HG02623 (cell line): ENCODE measurements at regions not wholly inside any gene's neighbourhood (a gene's known extent, or its start where the extent isn't known, plus 50 kb on each side); places are given as distances from the start of the nearest gene placed in this dataset.

Experiments
- ATAC-seq: cut with Tn5 transposase; IDR thresholded peaks from one replicate; pipeline ENCODE4 v1.9.1; 2021; ENCODE audit warnings: moderate library complexity; ENCODE audit not compliant: unreplicated experiment

DNA sequence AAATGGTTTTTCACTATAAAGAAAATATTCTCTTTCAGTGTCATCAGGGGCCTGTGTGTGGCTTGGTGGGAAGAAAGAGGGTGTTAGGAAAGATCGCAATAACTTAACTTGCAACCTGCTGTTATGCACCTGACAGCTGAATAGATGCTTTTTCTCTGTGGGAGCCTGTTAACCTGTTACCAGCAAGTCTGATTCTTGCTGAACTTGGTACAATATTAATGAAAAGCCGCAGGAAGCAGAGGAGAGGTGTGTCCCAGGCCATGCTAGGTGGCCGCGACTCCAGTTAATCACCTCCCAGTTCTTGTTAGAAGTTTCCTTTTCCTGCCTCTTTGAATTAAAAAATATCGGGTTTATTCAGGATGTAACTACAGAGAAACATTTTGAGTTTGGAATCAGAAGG, 494.8 kb upstream of the AGA start:
- no peak for ATAC-seq

DNA sequence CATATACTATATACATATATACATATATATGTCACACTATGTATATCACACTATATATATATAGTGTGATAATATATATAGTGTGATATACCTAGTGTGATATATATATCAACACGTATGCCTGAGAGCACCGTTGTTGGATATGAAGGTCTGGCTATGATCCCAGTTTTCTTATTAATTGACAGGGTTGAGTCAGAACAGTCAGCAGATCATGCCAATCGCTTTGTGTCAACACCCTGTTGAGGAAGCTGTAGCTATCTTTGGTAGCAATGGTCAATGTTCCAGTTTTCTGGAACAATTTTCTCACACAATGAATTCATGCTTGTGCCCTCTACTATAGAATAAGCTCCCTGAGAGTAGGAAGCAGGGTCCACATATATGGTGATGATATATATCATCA, 496.0 kb upstream of the AGA start:
- ATAC-seq, result no peak

DNA sequence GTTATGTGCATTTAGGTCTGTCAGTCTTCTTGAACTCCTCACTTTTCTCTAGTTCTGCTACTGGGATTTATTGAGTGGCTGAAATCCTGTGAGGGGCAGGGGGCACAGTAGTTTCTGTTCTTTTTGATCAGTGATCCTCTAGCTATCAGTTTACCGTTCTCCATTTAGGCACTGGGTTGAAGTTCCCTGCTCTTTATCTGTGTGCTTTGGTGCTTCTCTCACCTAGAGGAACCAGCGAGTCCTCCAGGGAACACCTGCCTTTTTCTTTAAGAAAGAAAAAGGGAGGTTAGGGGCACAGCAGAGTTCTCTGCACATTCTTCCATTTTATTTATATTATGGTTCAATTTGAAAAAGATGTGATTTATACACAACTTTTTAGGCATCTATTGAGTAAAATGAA, 503.0 kb upstream of the AGA start:
- no peak for ATAC-seq

DNA sequence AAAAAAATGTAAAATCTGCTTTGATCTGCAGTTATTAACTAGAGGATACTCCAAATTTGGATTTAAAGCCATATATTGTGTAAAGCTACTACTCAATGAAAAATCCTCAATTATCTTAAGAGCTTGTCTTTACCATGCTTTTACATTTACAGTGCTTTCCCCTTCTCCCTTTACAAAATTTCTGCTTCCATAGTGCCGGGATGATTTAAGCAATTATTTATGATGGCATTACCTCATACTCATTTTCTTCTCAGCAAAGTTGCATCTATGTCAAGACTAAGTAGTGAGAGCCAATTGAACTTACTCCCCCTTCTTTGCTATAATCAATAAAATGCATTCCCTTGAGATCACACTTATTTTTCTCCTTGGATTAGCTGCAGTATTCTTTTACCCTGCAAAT, 505.4 kb upstream of the AGA start:
- no peak for ATAC-seq

DNA sequence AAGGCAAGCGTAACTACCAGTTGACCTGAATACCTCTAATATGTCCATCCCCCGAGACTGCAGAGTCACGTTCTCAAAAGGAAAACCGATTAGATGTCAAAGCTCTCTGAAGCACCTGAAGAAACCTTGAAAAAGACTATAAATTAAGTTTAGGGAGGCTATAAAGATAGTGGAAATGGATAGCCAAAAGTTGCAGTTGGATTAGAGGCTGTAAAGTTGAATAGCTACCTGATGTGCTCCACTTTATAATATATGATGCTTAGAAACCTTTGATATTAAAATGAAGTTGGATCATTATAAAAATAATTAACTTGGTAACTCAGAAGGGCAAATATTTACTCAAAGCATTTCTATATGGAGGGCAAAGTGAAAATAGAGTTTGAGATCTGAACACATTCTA, 506.6 kb upstream of the AGA start:
- ATAC-seq, result no peak

DNA sequence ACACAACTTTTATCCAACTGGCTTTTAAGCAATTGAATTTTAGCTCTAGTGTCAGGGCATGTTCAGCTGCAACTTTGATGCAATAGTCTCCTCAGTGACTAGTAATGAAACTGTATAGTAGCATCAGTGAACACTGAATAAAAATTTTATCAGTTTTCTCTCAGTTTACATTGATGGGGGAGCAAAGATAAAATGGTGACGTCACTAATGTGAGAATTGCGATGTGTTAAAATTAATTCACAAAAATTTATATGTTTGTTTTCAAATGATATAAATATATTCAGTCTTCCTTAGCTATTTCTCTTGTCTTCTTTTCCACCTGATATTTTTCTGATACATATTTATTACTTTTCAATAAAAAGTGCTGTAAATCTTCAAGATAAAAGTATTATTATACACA, 508.8 kb upstream of the AGA start:
- ATAC-seq, result no peak

DNA sequence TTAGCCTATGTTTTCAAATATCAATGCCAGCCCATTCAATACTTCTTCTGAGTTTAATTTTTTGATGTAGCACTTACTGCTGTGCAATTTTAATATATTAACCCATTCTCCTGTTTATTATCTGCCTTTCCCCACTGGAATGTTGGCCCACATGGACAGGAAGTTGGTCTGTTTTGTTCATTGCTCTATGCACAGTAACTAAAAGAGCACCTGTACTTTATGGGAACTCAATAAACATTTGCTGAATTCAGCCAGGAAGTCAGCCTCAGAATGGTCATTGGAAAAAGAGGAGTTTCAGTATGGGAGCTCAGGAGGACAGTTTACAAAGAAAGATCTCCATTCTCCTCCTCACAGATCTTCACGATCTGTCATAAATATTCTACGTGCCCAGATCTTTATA, 510.5 kb upstream of the AGA start:
- ATAC-seq, result no peak

- no peak for ATAC-seq
Observed at GRCh38 chr4:177957596-177958360, 515.5 kb upstream of the AGA start.

GRCh38 chr4:177960566-177960965, 518.3 kb upstream of the AGA start:
- no peak for ATAC-seq

DNA sequence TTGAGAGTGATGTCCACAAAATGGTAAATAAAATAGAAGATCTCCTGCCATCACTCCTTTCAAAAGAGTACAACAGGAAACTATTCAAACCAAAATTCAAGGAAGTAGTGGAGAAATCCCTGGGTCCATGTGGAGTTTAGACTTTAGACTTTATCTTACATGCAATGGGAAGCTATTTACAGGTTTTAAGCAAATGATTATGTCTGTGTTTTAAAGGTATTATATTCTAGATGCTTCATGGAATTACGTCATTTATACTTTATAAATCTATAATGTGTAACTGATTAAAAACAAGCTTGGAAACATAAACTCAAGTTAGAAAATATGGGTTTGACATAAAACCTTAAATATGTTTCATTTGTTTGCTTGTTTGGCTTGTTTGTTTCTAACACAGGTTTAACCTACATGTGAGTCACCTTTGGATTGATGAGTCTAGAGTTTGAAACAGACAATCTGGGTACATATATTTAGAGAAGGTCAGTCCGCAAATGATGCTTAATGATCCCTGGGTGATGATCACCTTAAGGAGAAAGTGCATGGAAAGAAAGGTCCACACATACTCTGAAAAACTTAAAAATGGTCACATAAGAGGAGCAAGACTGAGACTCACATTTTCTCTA, 519.6 kb upstream of the AGA start:
- ATAC-seq, result no peak

DNA sequence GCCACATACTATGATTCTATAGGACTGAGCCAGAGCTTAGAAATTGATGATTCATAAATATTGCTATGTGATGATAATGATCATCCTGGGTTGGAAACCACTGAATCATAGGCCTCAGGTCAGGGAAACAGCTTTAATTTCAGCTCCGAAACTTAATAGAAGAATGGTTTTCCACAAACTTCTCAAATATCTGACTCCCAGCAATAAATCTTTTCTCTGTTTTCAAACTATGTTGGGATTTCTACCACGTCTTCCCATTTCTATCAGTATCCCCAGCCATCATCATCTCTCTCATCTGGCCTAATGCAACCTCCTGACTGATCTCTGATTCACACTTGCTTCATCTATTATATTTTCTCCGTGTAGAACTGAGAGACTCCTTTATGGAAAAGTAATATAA, 521.8 kb upstream of the AGA start:
- ATAC-seq, result no peak

GRCh38 chr4:177964693-177965168, 522.5 kb upstream of the AGA start:
- no peak for ATAC-seq

DNA sequence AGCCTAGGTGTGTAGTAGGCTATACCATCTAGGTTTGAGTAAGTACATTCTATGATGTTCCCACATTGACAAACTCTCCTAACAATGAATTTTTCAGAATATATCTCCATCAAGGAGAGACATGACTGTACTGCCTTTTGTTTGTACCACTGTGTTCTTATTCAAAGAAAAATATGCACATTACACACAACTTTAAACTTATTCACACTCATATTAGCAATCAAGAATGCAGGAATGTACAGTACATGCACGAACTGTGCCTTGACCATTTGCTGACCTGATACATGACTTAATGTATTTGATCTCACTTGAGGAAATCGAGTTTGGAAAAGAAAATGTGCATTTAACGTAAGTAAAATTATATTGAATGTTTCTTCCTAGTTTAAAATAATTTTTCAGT, 525.1 kb upstream of the AGA start:
- no peak for ATAC-seq

GRCh38 chr4:177968817-177969442, 526.7 kb upstream of the AGA start:
- ATAC-seq, result no peak

DNA sequence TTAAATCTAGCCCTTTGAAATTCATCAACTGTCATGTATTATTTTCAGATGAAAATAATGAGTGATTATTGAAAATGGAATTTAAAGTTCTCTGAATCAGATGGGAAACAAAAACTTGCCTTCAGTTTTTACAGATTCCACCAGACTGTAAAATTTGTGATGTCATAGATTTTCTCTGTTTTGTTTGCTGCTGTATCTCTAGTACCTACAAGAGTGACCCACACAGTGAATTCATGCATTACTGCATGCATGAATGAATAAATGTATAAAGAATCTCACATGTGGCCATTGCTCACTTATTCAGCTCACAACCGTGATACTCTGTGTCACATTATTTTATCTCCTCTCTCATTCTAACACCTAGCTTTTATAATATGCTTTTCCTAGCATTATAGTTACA, 532.2 kb upstream of the AGA start:
- no peak for ATAC-seq

DNA sequence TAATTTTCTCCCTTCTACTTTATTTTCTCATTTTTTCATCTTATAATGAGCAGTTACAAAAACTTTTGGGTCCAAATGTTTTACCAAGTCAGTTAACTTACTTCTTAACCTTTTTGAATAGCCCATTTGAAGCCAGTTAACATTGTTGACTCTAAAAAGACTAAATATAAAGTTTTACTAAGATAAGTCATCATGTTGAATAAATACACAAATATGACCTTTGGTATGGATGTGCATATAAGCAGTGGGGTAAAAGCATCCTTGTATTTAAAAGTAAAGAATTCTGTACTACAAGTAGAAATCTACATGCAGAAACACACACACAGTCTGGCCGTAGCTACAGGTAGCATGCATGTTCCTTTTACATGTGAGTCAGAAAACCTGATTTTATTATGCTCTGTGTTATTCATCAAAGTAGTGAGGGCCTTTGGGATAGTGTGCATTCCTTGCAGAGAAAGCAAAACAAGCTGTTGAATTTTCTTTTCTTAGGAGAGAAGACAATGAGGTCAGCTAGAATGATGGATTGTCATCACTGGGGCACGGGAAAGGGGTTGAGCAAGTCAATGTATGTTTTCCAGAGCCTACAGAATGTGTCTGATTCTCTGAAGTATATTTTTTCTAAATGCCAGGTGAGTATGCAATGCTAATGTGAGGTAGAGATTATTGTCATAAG, 533.2 kb upstream of the AGA start:
- no peak for ATAC-seq

DNA sequence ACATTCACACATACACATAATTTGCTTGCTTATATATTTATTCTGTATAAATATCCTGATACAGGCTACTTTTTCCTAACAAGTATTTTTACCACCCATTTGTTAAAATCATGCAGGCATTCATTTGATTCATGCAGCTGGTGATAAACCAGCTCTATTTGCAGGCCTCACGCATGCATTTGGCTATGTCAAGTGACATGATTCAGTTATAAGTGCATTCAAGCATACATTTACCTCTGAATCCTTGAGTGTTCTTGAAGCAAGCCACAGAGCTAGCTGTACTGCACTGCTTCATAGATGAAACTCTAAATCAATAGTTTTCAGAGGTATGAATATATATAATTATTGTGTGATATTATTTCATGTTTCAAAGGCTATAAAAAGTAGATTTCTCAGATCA, 544.0 kb upstream of the AGA start:
- no peak for ATAC-seq

- ATAC-seq, result no peak
Observed at GRCh38 chr4:177987896-177988295, 545.7 kb upstream of the AGA start.

DNA sequence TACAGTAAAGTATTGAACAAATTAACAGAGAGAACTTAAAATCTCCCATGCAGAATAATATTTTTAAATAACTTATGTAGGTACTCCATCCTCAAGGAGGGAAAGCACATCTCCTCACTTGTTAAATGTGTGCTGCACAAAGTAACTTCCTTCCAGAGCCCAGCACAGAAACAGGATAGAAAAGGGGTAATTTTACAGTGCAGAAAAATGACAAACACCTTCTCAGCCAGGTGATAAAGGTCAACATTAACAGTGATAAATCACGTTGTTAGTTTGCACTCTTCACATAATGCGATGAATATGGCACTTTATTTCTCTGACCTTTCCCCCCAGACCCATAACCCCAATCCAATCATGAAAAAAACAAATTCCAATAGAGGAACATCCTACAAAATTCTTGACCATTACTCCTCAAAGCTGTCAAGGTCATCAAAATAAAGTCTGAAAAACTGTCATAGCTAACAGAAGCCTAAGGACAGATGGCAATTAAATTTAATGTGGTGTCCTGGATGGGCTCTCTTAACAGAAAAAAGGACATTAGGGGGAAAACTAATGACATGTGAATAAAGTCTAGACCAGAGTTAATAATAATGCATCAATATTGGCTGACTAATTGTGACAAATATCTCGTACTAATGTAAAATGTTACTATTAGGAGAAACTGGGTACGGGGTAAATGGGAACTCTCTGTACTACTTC, 547.4 kb upstream of the AGA start:
- ATAC-seq, result no peak

DNA sequence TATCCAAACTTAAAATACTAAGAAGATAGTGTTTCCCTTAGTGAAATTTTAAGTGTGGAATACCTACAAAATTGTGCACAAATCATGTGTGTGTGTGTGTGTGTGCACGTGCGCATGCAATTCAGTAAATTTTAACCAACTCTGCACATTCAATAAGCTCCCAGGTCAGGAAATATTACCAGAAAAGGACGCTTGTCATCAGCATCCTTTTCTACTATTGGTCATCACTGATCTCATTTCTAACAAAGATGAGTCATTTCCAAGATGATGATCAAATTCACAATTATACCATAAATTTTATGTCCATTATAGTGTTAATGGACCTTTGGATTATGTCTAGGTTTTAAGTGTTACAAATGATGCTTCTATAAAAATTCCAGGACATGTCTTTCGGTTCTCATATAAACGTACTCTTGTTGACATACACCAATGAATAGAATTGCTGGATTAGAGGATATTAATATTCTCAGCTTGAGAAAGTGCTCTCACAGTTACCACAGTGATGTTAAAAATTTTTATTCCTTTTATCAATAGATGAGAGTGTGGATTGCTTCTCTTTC, 560.9 kb upstream of the AGA start:
- no peak for ATAC-seq

GRCh38 chr4:178010596-178010995, 568.4 kb upstream of the AGA start:
- no peak for ATAC-seq
